Liver (tissue), 8 donors: ENCODE measurements at regions not wholly inside any gene's neighbourhood (a gene's known extent, or its start where the extent isn't known, plus 50 kb on each side); places are given as distances from the start of the nearest gene placed in this dataset.
"Not testable (repeated sequence)": the region's sequence is repeated elsewhere in the genome, so short reads cannot be mapped to it uniquely, and the experiment has no call there.

ENCODE experiments used
- DNase-seq: peaks from one replicate; pipeline ENCODE4 v3.0.0-alpha.2; 2017; ENCODE audit warnings: low spot score
- H3K27ac ChIP-seq, 2 donors: one replicate each; pipeline ENCODE4 v1.7.0; 2013; ENCODE audit warnings: inconsistent platforms in 2 of 2, low read length in 2 of 2, control low read depth in 1 of 2, low read depth in 1 of 2, mild to moderate bottlenecking in 1 of 2
- H3K27me3 ChIP-seq, 4 donors: one replicate each; pipeline versions ENCODE4 v1.6.1 to v1.7.0; 2013; ENCODE audit warnings: low read length in 3 of 4, inconsistent platforms in 1 of 4, mild to moderate bottlenecking in 1 of 4, moderate library complexity in 1 of 4; ENCODE audit not compliant: control insufficient read depth in 4 of 4, insufficient read depth in 4 of 4
- H3K36me3 ChIP-seq, 4 donors: one replicate each; pipeline versions ENCODE4 v1.6.1 to v1.7.0; 2013; ENCODE audit warnings: low read length in 3 of 4, mild to moderate bottlenecking in 3 of 4, low read depth in 1 of 4, moderate library complexity in 1 of 4; ENCODE audit not compliant: control insufficient read depth in 4 of 4, insufficient read depth in 3 of 4
- H3K4me1 ChIP-seq, 4 donors: one replicate each; pipeline versions ENCODE4 v1.6.1 to v1.7.0; 2013; ENCODE audit warnings: low read length in 3 of 4, mild to moderate bottlenecking in 3 of 4, moderate library complexity in 1 of 4; ENCODE audit not compliant: control insufficient read depth in 4 of 4, insufficient read depth in 4 of 4
- H3K4me3 ChIP-seq, 3 donors: one replicate each; pipeline versions ENCODE4 v1.6.1 to v1.7.0; 2013; ENCODE audit warnings: low read length in 3 of 3, control low read depth in 1 of 3, low read depth in 1 of 3, mild to moderate bottlenecking in 1 of 3
- H3K9ac ChIP-seq, 2 donors: one replicate each; pipeline ENCODE4 v1.7.0; 2013; ENCODE audit warnings: low read length in 2 of 2, mild to moderate bottlenecking in 2 of 2, moderate library complexity in 2 of 2, control low read depth in 1 of 2, low read depth in 1 of 2
- H3K9me3 ChIP-seq, 4 donors: one replicate each; pipeline versions ENCODE4 v1.6.1 to v1.7.0; 2013; ENCODE audit warnings: low read length in 3 of 4; ENCODE audit not compliant: control insufficient read depth in 4 of 4
- CTCF ChIP-seq: fragments of 150-350 bp; IDR thresholded peaks from 2 replicates; pipeline ENCODE4 v1.5.1; 2017; ENCODE audit warnings: improper control_type of control experiment, low read depth, low read length; ENCODE audit not compliant: missing input control
- FOXA1 ChIP-seq: IDR thresholded peaks from 2 replicates; pipeline ENCODE4 v1.6.1; 2016; ENCODE audit warnings: antibody characterized with exemption
- FOXA2 ChIP-seq: IDR thresholded peaks from 2 replicates; pipeline ENCODE4 v1.6.1; 2016; ENCODE audit warnings: antibody characterized with exemption
- HNF4G ChIP-seq: IDR thresholded peaks from 2 replicates; pipeline ENCODE4 v1.6.1; 2016; ENCODE audit warnings: antibody characterized with exemption
- MAX ChIP-seq: IDR thresholded peaks from 2 replicates; pipeline ENCODE4 v1.6.1; 2016; ENCODE audit warnings: antibody characterized with exemption
- RXRA ChIP-seq, 2 donors: IDR thresholded peaks; 2 replicates each; pipeline ENCODE4 v1.6.1; 2017 to 2018; ENCODE audit warnings: antibody characterized with exemption in 2 of 2, mild to moderate bottlenecking in 1 of 2
- YY1 ChIP-seq: IDR thresholded peaks from 2 replicates; pipeline ENCODE4 v1.6.1; 2016; ENCODE audit warnings: antibody characterized with exemption, mild to moderate bottlenecking
- ZBTB33 ChIP-seq: IDR thresholded peaks from 2 replicates; pipeline ENCODE4 v1.6.1; 2016; ENCODE audit warnings: antibody characterized with exemption
- WGBS: extraction: QIAGEN DNeasy Blood & Tissue Kit; methylation state at CpG from one replicate; pipeline ENCODE4 v1.1.7; 2013; 5-methylcytosine and 5-hydroxymethylcytosine counted together
- TF ChIP-seq, protein P1 (sequence below): IDR thresholded peaks from 2 replicates; pipeline ENCODE4 v1.6.1; 2016; ENCODE audit warnings: antibody characterized with exemption, mild to moderate bottlenecking
- donor health status: healthy.
- donor health status: healthy.
- donor health status: healthy.
- donor health status: healthy.
- donor health status: healthy.

DNA sequence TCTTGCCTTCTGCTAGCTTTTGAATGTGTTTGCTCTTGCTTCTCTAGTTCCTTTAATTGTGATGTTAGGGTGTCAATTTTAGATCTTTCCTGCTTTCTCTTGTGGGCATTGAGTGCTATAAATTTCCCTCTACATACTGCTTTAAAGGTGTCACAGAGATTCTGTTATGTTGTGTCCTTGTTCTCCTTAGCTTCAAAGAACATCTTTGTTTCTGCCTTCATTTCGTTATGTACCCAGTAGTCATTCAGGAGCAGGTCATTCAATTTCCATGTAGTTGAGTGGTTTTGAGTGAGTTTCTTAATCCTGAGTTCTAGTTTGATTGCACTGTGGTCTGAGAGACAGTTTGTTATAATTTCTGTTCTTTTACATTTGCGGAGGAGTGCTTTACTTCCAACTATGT lies 1639.2 kb upstream of the TMEFF2 start:
- not testable (repeated sequence) for H3K9ac ChIP-seq, H3K4me1 ChIP-seq, H3K4me3 ChIP-seq, H3K9me3 ChIP-seq, H3K36me3 ChIP-seq, DNase-seq, H3K27ac ChIP-seq, H3K27me3 ChIP-seq
- WGBS, result 15% methylated on average over 2 of the region's 2 CpGs

DNA sequence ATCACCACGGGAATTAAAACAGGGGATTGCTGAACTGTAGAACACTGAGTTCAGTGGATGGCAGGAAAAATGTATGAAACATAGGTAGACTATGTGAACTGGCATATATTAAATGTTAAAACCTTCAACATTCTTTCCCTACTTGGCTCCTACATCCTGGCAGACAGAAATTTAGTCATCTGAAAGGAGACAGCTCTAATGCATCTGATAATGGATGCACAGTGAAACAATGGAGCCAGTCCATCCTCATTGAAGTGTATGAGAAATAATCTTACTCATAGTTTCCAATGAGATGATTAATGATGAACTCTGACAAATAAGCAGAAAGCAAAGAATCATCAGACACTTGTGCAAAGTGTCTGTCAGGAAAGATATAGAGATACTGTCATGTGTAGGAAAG lies 1629.7 kb upstream of the TMEFF2 start:
- DNase-seq, result no peak
- WGBS, result 47% methylated on average over 1 of the region's 1 CpG

More for the DNA sequence above, 1629.7 kb upstream of the TMEFF2 start:
- Histone ChIP-seq H3K4me1 (no peaks in the 10 kb centered on the region), H3K4me3 (no peak overlapping the region), H3K9ac (no peak overlapping the region), H3K27me3 (no peaks in the 10 kb centered on the region), H3K9me3 (peaks cover 0 to 6% (median 0%) of the 10 kb centered on the region in 4 donors), H3K36me3 (no peaks in the 10 kb centered on the region), H3K27ac (no peak overlapping the region)
- no peak for TF ChIP-seq CTCF
- no peak for TF ChIP-seq MAX
- TF ChIP-seq, protein P1, sequence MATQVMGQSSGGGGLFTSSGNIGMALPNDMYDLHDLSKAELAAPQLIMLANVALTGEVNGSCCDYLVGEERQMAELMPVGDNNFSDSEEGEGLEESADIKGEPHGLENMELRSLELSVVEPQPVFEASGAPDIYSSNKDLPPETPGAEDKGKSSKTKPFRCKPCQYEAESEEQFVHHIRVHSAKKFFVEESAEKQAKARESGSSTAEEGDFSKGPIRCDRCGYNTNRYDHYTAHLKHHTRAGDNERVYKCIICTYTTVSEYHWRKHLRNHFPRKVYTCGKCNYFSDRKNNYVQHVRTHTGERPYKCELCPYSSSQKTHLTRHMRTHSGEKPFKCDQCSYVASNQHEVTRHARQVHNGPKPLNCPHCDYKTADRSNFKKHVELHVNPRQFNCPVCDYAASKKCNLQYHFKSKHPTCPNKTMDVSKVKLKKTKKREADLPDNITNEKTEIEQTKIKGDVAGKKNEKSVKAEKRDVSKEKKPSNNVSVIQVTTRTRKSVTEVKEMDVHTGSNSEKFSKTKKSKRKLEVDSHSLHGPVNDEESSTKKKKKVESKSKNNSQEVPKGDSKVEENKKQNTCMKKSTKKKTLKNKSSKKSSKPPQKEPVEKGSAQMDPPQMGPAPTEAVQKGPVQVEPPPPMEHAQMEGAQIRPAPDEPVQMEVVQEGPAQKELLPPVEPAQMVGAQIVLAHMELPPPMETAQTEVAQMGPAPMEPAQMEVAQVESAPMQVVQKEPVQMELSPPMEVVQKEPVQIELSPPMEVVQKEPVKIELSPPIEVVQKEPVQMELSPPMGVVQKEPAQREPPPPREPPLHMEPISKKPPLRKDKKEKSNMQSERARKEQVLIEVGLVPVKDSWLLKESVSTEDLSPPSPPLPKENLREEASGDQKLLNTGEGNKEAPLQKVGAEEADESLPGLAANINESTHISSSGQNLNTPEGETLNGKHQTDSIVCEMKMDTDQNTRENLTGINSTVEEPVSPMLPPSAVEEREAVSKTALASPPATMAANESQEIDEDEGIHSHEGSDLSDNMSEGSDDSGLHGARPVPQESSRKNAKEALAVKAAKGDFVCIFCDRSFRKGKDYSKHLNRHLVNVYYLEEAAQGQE, result no peak
- TF ChIP-seq FOXA1, result no peak
- no peak for TF ChIP-seq YY1
- TF ChIP-seq RXRA (IDR thresholded peaks at IDR 0.05), result no peak
- TF ChIP-seq HNF4G, result no peak
- no peak for TF ChIP-seq ZBTB33
- no peak for TF ChIP-seq FOXA2
